NCI-H2171 (cell line): ENCODE measurements at regions not wholly inside any gene's neighbourhood (a gene's known extent, or its start where the extent isn't known, plus 50 kb on each side); places are given as distances from the start of the nearest gene placed in this dataset.
"Not testable (repeated sequence)": the region's sequence is repeated elsewhere in the genome, so short reads cannot be mapped to it uniquely, and the experiment has no call there.

Source experiments
- DNase-seq: peaks from one replicate; lab custom pipeline; 2025; lab: John Stamatoyannopoulos, UW

GRCh38 chrX:150052226-150052625, 113.9 kb upstream of the EOLA2 start:
- no peak for DNase-seq

- no peak for DNase-seq
Measured at GRCh38 chrX:150058728-150059127, 120.4 kb upstream of the EOLA2 start.

GRCh38 chrX:150060406-150060805, 122.1 kb upstream of the EOLA2 start:
- DNase-seq, result no peak

- no peak for DNase-seq
Measured at GRCh38 chrX:150062292-150063137, 124.2 kb upstream of the EOLA2 start.

- DNase-seq, result no peak
Measured at GRCh38 chrX:150063138-150063518, 124.8 kb upstream of the EOLA2 start.

GRCh38 chrX:150063674-150064073, 125.4 kb upstream of the EOLA2 start:
- no peak for DNase-seq

GRCh38 chrX:150074175-150074574, 135.9 kb upstream of the EOLA2 start:
- DNase-seq, result no peak

GRCh38 chrX:150080497-150080896, 142.2 kb upstream of the EOLA2 start:
- DNase-seq, result no peak

- DNase-seq, result no peak
Measured at GRCh38 chrX:150081076-150081475, 142.8 kb upstream of the EOLA2 start.

- DNase-seq, result no peak
Measured at GRCh38 chrX:150084496-150085229, 146.4 kb upstream of the EOLA2 start.

GRCh38 chrX:150085881-150086280, 147.6 kb upstream of the EOLA2 start:
- DNase-seq, result no peak

- no peak for DNase-seq
Measured at GRCh38 chrX:150086371-150086770, 148.1 kb upstream of the EOLA2 start.

GRCh38 chrX:150087612-150088011, 149.3 kb upstream of the EOLA2 start:
- DNase-seq, result no peak

- DNase-seq, result no peak
Measured at GRCh38 chrX:150088042-150088441, 149.8 kb upstream of the EOLA2 start.

- no peak for DNase-seq
Measured at GRCh38 chrX:150088766-150089518, 150.7 kb upstream of the EOLA2 start.

- not testable (repeated sequence) for DNase-seq
Measured at GRCh38 chrX:150091300-150091699, 153.0 kb upstream of the EOLA2 start.

- DNase-seq, result no peak
Measured at GRCh38 chrX:150092549-150092948, 154.3 kb upstream of the EOLA2 start.

GRCh38 chrX:150094375-150094774, 156.1 kb upstream of the EOLA2 start:
- DNase-seq, result no peak

- DNase-seq, result no peak
Measured at GRCh38 chrX:150094996-150095395, 156.7 kb upstream of the EOLA2 start.

GRCh38 chrX:150099316-150099715, 161.0 kb upstream of the EOLA2 start:
- no peak for DNase-seq

GRCh38 chrX:150100261-150100660, 162.0 kb upstream of the EOLA2 start:
- DNase-seq, result no peak

GRCh38 chrX:150118476-150118875, 180.2 kb upstream of the EOLA2 start:
- DNase-seq, result no peak

- no peak for DNase-seq
Measured at GRCh38 chrX:150119323-150119722, 181.0 kb upstream of the EOLA2 start.
